SK-N-SH treated with all-trans-retinoic acid at 6 μM for 48 hours (cell line): ENCODE measurements at regions not wholly inside any gene's neighbourhood (a gene's known extent, or its start where the extent isn't known, plus 50 kb on each side); places are given as distances from the start of the nearest gene placed in this dataset.

ENCODE experiments used
- CSRNP3 ChIP-seq: fragments of 250-450 bp; sonication (Bioruptor Pico); IDR thresholded peaks from 2 replicates; pipeline ENCODE4 v1.5.1; 2021; ENCODE audit warnings: mild to moderate bottlenecking, moderate library complexity
- POU6F1 ChIP-seq: fragments of 250-450 bp; sonication (Bioruptor Pico); IDR thresholded peaks from 2 replicates; pipeline ENCODE4 v1.8.0; 2021; ENCODE audit warnings: low read depth, mild to moderate bottlenecking, moderate library complexity, borderline replicate concordance
- PPARA ChIP-seq: fragments of 250-450 bp; sonication (Bioruptor Pico); IDR thresholded peaks from 2 replicates; pipeline ENCODE4 v1.5.0; 2020; ENCODE audit warnings: mild to moderate bottlenecking, borderline replicate concordance
- TOX ChIP-seq: fragments of 250-450 bp; sonication (Bioruptor Pico); IDR thresholded peaks from 2 replicates; pipeline ENCODE4 v1.8.0; 2021; ENCODE audit warnings: mild to moderate bottlenecking, moderate library complexity, borderline replicate concordance
- TSHZ2 ChIP-seq: fragments of 250-450 bp; sonication (Bioruptor Pico); IDR thresholded peaks from 2 replicates; pipeline ENCODE4 v1.5.0; 2020; ENCODE audit warnings: mild to moderate bottlenecking, moderate library complexity
- ZNF565 ChIP-seq: fragments of 450-650 bp; formaldehyde crosslinking; conservative IDR thresholded peaks from 2 replicates; pipeline ENCODE4 v1.5.0; 2020; ENCODE audit warnings: low read depth, mild to moderate bottlenecking, moderate library complexity
- ZNF70 ChIP-seq: fragments of 450-650 bp; formaldehyde crosslinking; IDR thresholded peaks from 2 replicates; pipeline ENCODE4 v1.5.0; 2020; ENCODE audit warnings: mild to moderate bottlenecking, moderate library complexity
- ZNF8 ChIP-seq: fragments of 450-650 bp; formaldehyde crosslinking; IDR thresholded peaks from 2 replicates; pipeline ENCODE4 v1.5.0; 2020; ENCODE audit warnings: mild to moderate bottlenecking, moderate library complexity

- TF ChIP-seq PPARA (no peak), TSHZ2 (CRISPR knock-in tag) (no peak), POU6F1 (CRISPR knock-in tag) (no peak), TOX (no peak), CSRNP3 (CRISPR knock-in tag) (no peak), ZNF8 (no peak), ZNF565 (CRISPR knock-in tag) (no peak), ZNF70 (CRISPR knock-in tag) (no peak)
These were observed 187.9 kb downstream of the KDR start for GRCh38 chr4:54937501-54937900.
